GM23338 (cell line): ENCODE measurements at regions not wholly inside any gene's neighbourhood (a gene's known extent, or its start where the extent isn't known, plus 50 kb on each side); places are given as distances from the start of the nearest gene placed in this dataset.

ENCODE experiments used
- CREB1 ChIP-seq: fragments of 250-450 bp; sonication (Bioruptor Pico); IDR thresholded peaks from 2 replicates; pipeline ENCODE4 v1.5.0; 2020; ENCODE audit warnings: low read depth, mild to moderate bottlenecking, moderate library complexity
- CTCF ChIP-seq, 2 experiments: fragments of 200-600 bp in 1 of 2; sonication (generic) in 1 of 2; conservative IDR thresholded peaks; 2 replicates each; pipeline versions ENCODE4 v1.5.1 to v1.6.1; 2016 to 2017; ENCODE audit warnings: antibody characterized with exemption in 2 of 2, low read depth in 2 of 2, mild to moderate bottlenecking in 2 of 2, moderate library complexity in 1 of 2
- EZH2 ChIP-seq: fragments of 200-600 bp; sonication (generic); IDR thresholded peaks from one replicate; pipeline ENCODE4 v1.8.0; 2017; ENCODE audit warnings: antibody characterized with exemption, mild to moderate bottlenecking, low read depth; ENCODE audit not compliant: unreplicated experiment
- EZH2phosphoT487 ChIP-seq: fragments of 200-600 bp; sonication (generic); IDR thresholded peaks from one replicate; pipeline ENCODE4 v1.8.1; 2018; ENCODE audit warnings: antibody characterized with exemption; ENCODE audit not compliant: unreplicated experiment
- JUNB ChIP-seq: IDR thresholded peaks from one replicate; pipeline ENCODE4 v1.6.1; 2016; ENCODE audit warnings: antibody characterized with exemption; ENCODE audit not compliant: unreplicated experiment
- NANOG ChIP-seq: IDR thresholded peaks from 2 replicates; pipeline ENCODE4 v1.6.1; 2016; ENCODE audit warnings: antibody characterized with exemption, borderline replicate concordance
- POLR2AphosphoS5 ChIP-seq: IDR thresholded peaks from 2 replicates; pipeline ENCODE4 v1.6.1; 2016; ENCODE audit warnings: antibody characterized with exemption, low read depth
- STAT1 ChIP-seq: IDR thresholded peaks from one replicate; pipeline ENCODE4 v1.6.1; 2016; ENCODE audit warnings: antibody characterized with exemption; ENCODE audit not compliant: unreplicated experiment
- ZNF114 ChIP-seq: fragments of 250-450 bp; sonication (Bioruptor Pico); IDR thresholded peaks from 2 replicates; pipeline ENCODE4 v1.5.0; 2020; ENCODE audit warnings: mild to moderate bottlenecking, moderate library complexity
- ZNF331 ChIP-seq: fragments of 250-450 bp; sonication (Bioruptor Pico); IDR thresholded peaks from 2 replicates; pipeline ENCODE4 v1.5.0; 2020; ENCODE audit warnings: low read depth, mild to moderate bottlenecking, moderate library complexity
- TF ChIP-seq, protein P1 (sequence below): IDR thresholded peaks from one replicate; pipeline ENCODE4 v1.6.1; 2018; ENCODE audit warnings: antibody characterized with exemption; ENCODE audit not compliant: unreplicated experiment
- TF ChIP-seq, protein P2 (sequence below): fragments of 250-450 bp; sonication (Bioruptor Pico); IDR thresholded peaks from 2 replicates; pipeline ENCODE4 v1.5.0; 2020; ENCODE audit warnings: mild to moderate bottlenecking, moderate library complexity

DNA sequence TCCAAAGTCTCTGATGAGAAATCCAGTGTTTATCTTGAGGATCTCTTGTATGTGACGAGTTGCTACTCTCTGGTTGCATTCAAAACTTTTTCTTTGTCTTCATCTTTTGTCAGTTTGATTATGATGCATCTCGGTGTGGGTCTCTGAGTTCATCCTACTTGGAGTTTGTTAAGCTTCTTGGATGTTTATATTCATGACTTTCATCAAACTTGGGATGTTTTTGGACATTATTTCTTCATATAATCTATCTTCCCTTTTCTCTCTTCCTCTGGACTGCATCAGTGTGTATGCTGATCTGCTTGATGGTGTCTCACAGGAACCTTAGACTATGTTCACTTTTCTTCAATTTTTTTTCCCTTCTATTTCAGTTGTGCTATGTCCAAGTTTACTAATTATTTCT lies 320.4 kb downstream of the TLE3 start:
- no peak for TF ChIP-seq CTCF (conservative IDR thresholded peaks at IDR 0.05; ENCODE audit: low read depth in 2 of 2)
- no peak for TF ChIP-seq POLR2AphosphoS5
- TF ChIP-seq CREB1, result no peak
- no peak for TF ChIP-seq EZH2
- no peak for TF ChIP-seq EZH2phosphoT487
- TF ChIP-seq, protein P1, sequence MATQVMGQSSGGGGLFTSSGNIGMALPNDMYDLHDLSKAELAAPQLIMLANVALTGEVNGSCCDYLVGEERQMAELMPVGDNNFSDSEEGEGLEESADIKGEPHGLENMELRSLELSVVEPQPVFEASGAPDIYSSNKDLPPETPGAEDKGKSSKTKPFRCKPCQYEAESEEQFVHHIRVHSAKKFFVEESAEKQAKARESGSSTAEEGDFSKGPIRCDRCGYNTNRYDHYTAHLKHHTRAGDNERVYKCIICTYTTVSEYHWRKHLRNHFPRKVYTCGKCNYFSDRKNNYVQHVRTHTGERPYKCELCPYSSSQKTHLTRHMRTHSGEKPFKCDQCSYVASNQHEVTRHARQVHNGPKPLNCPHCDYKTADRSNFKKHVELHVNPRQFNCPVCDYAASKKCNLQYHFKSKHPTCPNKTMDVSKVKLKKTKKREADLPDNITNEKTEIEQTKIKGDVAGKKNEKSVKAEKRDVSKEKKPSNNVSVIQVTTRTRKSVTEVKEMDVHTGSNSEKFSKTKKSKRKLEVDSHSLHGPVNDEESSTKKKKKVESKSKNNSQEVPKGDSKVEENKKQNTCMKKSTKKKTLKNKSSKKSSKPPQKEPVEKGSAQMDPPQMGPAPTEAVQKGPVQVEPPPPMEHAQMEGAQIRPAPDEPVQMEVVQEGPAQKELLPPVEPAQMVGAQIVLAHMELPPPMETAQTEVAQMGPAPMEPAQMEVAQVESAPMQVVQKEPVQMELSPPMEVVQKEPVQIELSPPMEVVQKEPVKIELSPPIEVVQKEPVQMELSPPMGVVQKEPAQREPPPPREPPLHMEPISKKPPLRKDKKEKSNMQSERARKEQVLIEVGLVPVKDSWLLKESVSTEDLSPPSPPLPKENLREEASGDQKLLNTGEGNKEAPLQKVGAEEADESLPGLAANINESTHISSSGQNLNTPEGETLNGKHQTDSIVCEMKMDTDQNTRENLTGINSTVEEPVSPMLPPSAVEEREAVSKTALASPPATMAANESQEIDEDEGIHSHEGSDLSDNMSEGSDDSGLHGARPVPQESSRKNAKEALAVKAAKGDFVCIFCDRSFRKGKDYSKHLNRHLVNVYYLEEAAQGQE, result no peak
- TF ChIP-seq NANOG, result no peak
- TF ChIP-seq JUNB, result no peak
- TF ChIP-seq ZNF331 (CRISPR knock-in tag), result no peak
- no peak for TF ChIP-seq STAT1
- no peak for TF ChIP-seq ZNF114 (CRISPR knock-in tag)
- TF ChIP-seq, protein P2, sequence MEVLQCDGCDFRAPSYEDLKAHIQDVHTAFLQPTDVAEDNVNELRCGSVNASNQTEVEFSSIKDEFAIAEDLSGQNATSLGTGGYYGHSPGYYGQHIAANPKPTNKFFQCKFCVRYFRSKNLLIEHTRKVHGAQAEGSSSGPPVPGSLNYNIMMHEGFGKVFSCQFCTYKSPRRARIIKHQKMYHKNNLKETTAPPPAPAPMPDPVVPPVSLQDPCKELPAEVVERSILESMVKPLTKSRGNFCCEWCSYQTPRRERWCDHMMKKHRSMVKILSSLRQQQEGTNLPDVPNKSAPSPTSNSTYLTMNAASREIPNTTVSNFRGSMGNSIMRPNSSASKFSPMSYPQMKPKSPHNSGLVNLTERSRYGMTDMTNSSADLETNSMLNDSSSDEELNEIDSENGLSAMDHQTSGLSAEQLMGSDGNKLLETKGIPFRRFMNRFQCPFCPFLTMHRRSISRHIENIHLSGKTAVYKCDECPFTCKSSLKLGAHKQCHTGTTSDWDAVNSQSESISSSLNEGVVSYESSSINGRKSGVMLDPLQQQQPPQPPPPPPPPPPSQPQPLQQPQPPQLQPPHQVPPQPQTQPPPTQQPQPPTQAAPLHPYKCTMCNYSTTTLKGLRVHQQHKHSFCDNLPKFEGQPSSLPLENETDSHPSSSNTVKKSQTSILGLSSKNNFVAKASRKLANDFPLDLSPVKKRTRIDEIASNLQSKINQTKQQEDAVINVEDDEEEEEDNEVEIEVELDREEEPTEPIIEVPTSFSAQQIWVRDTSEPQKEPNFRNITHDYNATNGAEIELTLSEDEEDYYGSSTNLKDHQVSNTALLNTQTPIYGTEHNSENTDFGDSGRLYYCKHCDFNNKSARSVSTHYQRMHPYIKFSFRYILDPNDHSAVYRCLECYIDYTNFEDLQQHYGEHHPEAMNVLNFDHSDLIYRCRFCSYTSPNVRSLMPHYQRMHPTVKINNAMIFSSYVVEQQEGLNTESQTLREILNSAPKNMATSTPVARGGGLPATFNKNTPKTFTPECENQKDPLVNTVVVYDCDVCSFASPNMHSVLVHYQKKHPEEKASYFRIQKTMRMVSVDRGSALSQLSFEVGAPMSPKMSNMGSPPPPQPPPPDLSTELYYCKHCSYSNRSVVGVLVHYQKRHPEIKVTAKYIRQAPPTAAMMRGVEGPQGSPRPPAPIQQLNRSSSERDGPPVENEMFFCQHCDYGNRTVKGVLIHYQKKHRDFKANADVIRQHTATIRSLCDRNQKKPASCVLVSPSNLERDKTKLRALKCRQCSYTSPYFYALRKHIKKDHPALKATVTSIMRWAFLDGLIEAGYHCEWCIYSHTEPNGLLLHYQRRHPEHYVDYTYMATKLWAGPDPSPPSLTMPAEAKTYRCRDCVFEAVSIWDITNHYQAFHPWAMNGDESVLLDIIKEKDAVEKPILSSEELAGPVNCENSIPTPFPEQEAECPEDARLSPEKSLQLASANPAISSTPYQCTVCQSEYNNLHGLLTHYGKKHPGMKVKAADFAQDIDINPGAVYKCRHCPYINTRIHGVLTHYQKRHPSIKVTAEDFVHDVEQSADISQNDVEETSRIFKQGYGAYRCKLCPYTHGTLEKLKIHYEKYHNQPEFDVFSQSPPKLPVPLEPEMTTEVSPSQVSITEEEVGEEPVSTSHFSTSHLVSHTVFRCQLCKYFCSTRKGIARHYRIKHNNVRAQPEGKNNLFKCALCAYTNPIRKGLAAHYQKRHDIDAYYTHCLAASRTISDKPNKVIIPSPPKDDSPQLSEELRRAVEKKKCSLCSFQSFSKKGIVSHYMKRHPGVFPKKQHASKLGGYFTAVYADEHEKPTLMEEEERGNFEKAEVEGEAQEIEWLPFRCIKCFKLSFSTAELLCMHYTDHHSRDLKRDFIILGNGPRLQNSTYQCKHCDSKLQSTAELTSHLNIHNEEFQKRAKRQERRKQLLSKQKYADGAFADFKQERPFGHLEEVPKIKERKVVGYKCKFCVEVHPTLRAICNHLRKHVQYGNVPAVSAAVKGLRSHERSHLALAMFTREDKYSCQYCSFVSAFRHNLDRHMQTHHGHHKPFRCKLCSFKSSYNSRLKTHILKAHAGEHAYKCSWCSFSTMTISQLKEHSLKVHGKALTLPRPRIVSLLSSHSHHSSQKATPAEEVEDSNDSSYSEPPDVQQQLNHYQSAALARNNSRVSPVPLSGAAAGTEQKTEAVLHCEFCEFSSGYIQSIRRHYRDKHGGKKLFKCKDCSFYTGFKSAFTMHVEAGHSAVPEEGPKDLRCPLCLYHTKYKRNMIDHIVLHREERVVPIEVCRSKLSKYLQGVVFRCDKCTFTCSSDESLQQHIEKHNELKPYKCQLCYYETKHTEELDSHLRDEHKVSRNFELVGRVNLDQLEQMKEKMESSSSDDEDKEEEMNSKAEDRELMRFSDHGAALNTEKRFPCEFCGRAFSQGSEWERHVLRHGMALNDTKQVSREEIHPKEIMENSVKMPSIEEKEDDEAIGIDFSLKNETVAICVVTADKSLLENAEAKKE (CRISPR knock-in tag), result no peak
